HCT116 (cell line): ENCODE measurements at regions not wholly inside any gene's neighbourhood (a gene's known extent, or its start where the extent isn't known, plus 50 kb on each side); places are given as distances from the start of the nearest gene placed in this dataset. TPM values are rescaled to one million over a fixed set of nuclear protein-coding genes. Genes with fewer than 3 reads are reported as not detected.
"Not testable (repeated sequence)": the region's sequence is repeated elsewhere in the genome, so short reads cannot be mapped to it uniquely, and the experiment has no call there.

Experiments used
- ATAC-seq: fragments of 200-7000 bp; cut with Tn5 transposase; 2 replicates; pipeline ENCODE4 v1.9.1; 2020; ENCODE audit warnings: mild to moderate bottlenecking, moderate library complexity
- BruUV-seq: library from RNA; stranded (reverse); fragments of 400-500 nt; replicated peaks from 2 replicates; lab custom pipeline; 2021; lab: Mats Ljungman, UMichigan
- CTCF ChIA-PET: fragments of 300-600 bp; sonication (Branson Sonifier 250); formaldehyde crosslinking; loops from one replicate; lab custom pipeline; 2021; ENCODE audit warnings: antibody characterized with exemption; lab: Charles Lee
- POLR2A ChIA-PET: fragments of 300-600, 350-600 bp; sonication (Branson Sonifier 250); formaldehyde crosslinking; loops from one replicate; lab custom pipeline; 2021; ENCODE audit warnings: antibody characterized with exemption; lab: Charles Lee
- RAD21 ChIA-PET, 2 experiments: fragments of 300-600 bp; sonication (Branson Sonifier 250); formaldehyde crosslinking; loops; one replicate each; lab custom pipeline; 2023; ENCODE audit warnings: low total read pairs in 2 of 2; ENCODE audit not compliant: uncharacterized antibody in 2 of 2, unreplicated experiment in 2 of 2, low non-redundant PET in 1 of 2; lab: Charles Lee
- DNase-seq: peaks from one replicate; pipeline ENCODE4 v3.0.0-alpha.2; 2010; ENCODE audit warnings: low read depth, low spot score
- H2AFZ ChIP-seq: fragments of 200-600 bp; shearing (Covaris generic), sonication (generic); 2 replicates; pipeline ENCODE4 v1.6.1; 2017; ENCODE audit warnings: low read depth, mixed run types, mixed read lengths, antibody characterized with exemption, low read length; ENCODE audit not compliant: poor library complexity, severe bottlenecking
- H3K27ac ChIP-seq: 2 replicates; pipeline ENCODE4 v1.5.1; 2012; ENCODE audit warnings: low read depth, low read length
- H3K27me3 ChIP-seq: fragments of 200-600 bp; sonication (generic); 2 replicates; pipeline ENCODE4 v1.6.1; 2016; ENCODE audit warnings: mixed run types, low read length, mixed read lengths; ENCODE audit not compliant: insufficient read depth
- H3K36me3 ChIP-seq, 2 experiments: fragments of 200-500 bp in 1 of 2; fragments of 200-600 bp in 1 of 2; sonication (Bioruptor generic) in 1 of 2; sonication (generic) in 1 of 2; 2 replicates each; pipeline versions ENCODE4 v1.5.1 to v1.6.1; 2014 to 2016; ENCODE audit warnings: low read length in 2 of 2, inconsistent platforms in 1 of 2, mixed read lengths in 1 of 2, mixed run types in 1 of 2; ENCODE audit not compliant: insufficient read depth in 2 of 2, control insufficient read depth in 1 of 2
- H3K4me1 ChIP-seq, 2 experiments: fragments of 200-600 bp in 1 of 2; sonication (generic) in 1 of 2; 2 replicates each; pipeline versions ENCODE4 v1.5.1 to v1.6.1; 2012 to 2017; ENCODE audit warnings: low read length in 2 of 2, inconsistent platforms in 1 of 2, mild to moderate bottlenecking in 1 of 2, mixed read lengths in 1 of 2, mixed run types in 1 of 2, moderate library complexity in 1 of 2; ENCODE audit not compliant: insufficient read depth in 2 of 2, control insufficient read depth in 1 of 2
- H3K4me2 ChIP-seq: fragments of 200-600 bp; sonication (generic); 2 replicates; pipeline ENCODE4 v1.6.1; 2017; ENCODE audit warnings: mixed run types, low read length, mixed read lengths
- H3K4me3 ChIP-seq, 2 experiments: fragments of 200-600 bp in 1 of 2; sonication (generic) in 1 of 2; replicated peaks in 1 of 2; 2 replicates each; pipeline ENCODE4 v1.5.1; 2011 to 2016; ENCODE audit warnings: low read length in 2 of 2, control low read depth in 1 of 2, low read depth in 1 of 2, mild to moderate bottlenecking in 1 of 2, mixed read lengths in 1 of 2, mixed run types in 1 of 2
- H3K79me2 ChIP-seq: fragments of 200-600 bp; sonication (generic); 2 replicates; pipeline ENCODE4 v1.6.1; 2017; ENCODE audit warnings: mild to moderate bottlenecking, mixed run types, low read length, moderate library complexity, mixed read lengths; ENCODE audit not compliant: insufficient read depth
- H3K9ac ChIP-seq: fragments of 200-600 bp; sonication (generic); 2 replicates; pipeline ENCODE4 v1.6.1; 2016; ENCODE audit warnings: low read length, mixed read lengths
- H3K9me2 ChIP-seq: fragments of 200-600 bp; sonication (generic), shearing (Covaris generic); 2 replicates; pipeline ENCODE4 v1.6.1; 2017; ENCODE audit warnings: mixed run types, mild to moderate bottlenecking, moderate library complexity; ENCODE audit not compliant: insufficient read depth
- H3K9me3 ChIP-seq, 2 experiments: fragments of 200-500 bp in 1 of 2; fragments of 200-600 bp in 1 of 2; sonication (Bioruptor generic) in 1 of 2; sonication (generic) in 1 of 2; 2 replicates each; pipeline ENCODE4 v1.6.1; 2014 to 2017; ENCODE audit warnings: low read length in 2 of 2, mixed read lengths in 2 of 2, inconsistent platforms in 1 of 2, low read depth in 1 of 2, mild to moderate bottlenecking in 1 of 2, mixed run types in 1 of 2, moderate library complexity in 1 of 2; ENCODE audit not compliant: control insufficient read depth in 1 of 2, insufficient read depth in 1 of 2
- H4K20me1 ChIP-seq: fragments of 200-600 bp; sonication (generic), shearing (Covaris generic); 2 replicates; pipeline ENCODE4 v1.6.1; 2017; ENCODE audit warnings: mixed run types, mild to moderate bottlenecking, moderate library complexity; ENCODE audit not compliant: insufficient read depth
- intact Hi-C: fragments of 100-400 bp; cut with micrococcal nuclease; formaldehyde crosslinking; loops from 2 replicates; pipeline ENCODE4 v1.10.0; 2022
- microRNA-seq: library from miRNA; unstranded; fragments of <30 nt; microRNA quantifications from one replicate; pipeline ENCODE4, GENCODE V29; 2016; ENCODE audit warnings: borderline number of aligned reads

DNA sequence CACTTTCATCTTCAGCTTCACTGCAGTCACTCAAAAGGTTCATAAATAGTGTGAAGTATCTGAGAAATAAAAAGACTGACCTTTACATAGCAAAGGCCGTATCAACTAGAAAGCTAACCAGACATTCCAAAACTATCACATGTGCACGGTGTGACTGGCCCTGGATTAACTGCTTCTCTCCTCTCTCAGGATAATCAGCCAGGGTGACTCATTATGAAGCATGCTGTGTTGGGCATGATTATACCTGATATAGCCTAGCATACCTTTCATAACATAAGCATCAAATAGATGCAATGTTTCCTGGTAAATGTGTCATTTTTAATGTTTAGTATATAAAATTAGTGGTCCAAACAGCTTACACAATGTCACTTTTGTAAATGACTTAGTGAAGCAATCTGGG is 62.7 kb upstream of the POTEB3 start:
- H3K36me3 ChIP-seq, intact Hi-C loops, BruUV-seq, RAD21 ChIA-PET, H4K20me1 ChIP-seq, H2AFZ ChIP-seq, H3K4me3 ChIP-seq, H3K79me2 ChIP-seq, DNase-seq, H3K27ac ChIP-seq, ATAC-seq, H3K9me3 ChIP-seq, H3K27me3 ChIP-seq, H3K9me2 ChIP-seq, H3K4me2 ChIP-seq, CTCF ChIA-PET, H3K9ac ChIP-seq, H3K4me1 ChIP-seq, POLR2A ChIA-PET: not testable (repeated sequence)

Small RNA genes lying in the stretch of these regions (microRNA-seq; reads per million reads assigned to microRNA genes)
- gene MIR5701-2, result not detected
